Endothelial cell of hepatic sinusoid (primary cell): ENCODE measurements at regions not wholly inside any gene's neighbourhood (a gene's known extent, or its start where the extent isn't known, plus 50 kb on each side); places are given as distances from the start of the nearest gene placed in this dataset.
"Not testable (repeated sequence)": the region's sequence is repeated elsewhere in the genome, so short reads cannot be mapped to it uniquely, and the experiment has no call there.

Experiments used
- in situ Hi-C: cut with HindIII; loops from 2 replicates; pipeline ENCODE4 v1.10.0; 2017; ENCODE audit warnings: low sequenced_read_pairs

- in situ Hi-C loops, result no loop called here
These were observed 92.3 kb downstream of the BLID start for GRCh38 chr11:122023614-122024250.

GRCh38 chr11:122022646-122023045 is 93.4 kb downstream of the BLID start:
- in situ Hi-C loops, result no loop called here

- in situ Hi-C loops, result no loop called here
These were observed 95.1 kb downstream of the BLID start for GRCh38 chr11:122020902-122021301.

- in situ Hi-C loops, result no loop called here
These were observed 95.9 kb downstream of the BLID start for GRCh38 chr11:122019908-122020694.

GRCh38 chr11:122007601-122008071 is 108.4 kb downstream of the BLID start:
- in situ Hi-C loops, result no loop called here

GRCh38 chr11:122004446-122004845 is 111.6 kb downstream of the BLID start:
- in situ Hi-C loops, result no loop called here

GRCh38 chr11:122002926-122003325 is 113.1 kb downstream of the BLID start:
- in situ Hi-C loops, result no loop called here

- in situ Hi-C loops, result no loop called here
These were observed 114.0 kb downstream of the BLID start for GRCh38 chr11:122002047-122002446.

- in situ Hi-C loops, result no loop called here
These were observed 116.4 kb downstream of the BLID start for GRCh38 chr11:121999651-122000050.

- in situ Hi-C loops, result no loop called here
These were observed 119.4 kb downstream of the BLID start for GRCh38 chr11:121996574-121996973.

GRCh38 chr11:121983901-121984300 is 132.1 kb downstream of the BLID start:
- in situ Hi-C loops, result loop anchor here (5.0 kb wide), 1 partner anchor 217 kb away; no protein-coding TSS in a partner anchor

GRCh38 chr11:121977914-121978313 is 138.1 kb downstream of the BLID start:
- in situ Hi-C loops, result not testable (repeated sequence)

- in situ Hi-C loops, result no loop called here
These were observed 147.4 kb downstream of the BLID start for GRCh38 chr11:121968638-121969037.

GRCh38 chr11:121967131-121967704 is 148.8 kb downstream of the BLID start:
- in situ Hi-C loops, result no loop called here

GRCh38 chr11:121965330-121965729 is 150.7 kb downstream of the BLID start:
- in situ Hi-C loops, result no loop called here

- in situ Hi-C loops, result no loop called here
These were observed 151.4 kb downstream of the BLID start for GRCh38 chr11:121964591-121964990.

GRCh38 chr11:121963846-121964245 is 152.2 kb downstream of the BLID start:
- in situ Hi-C loops, result not testable (repeated sequence)

- in situ Hi-C loops, result no loop called here
These were observed 154.7 kb downstream of the BLID start for GRCh38 chr11:121961321-121961801.

GRCh38 chr11:121958971-121959325 is 157.1 kb downstream of the BLID start:
- in situ Hi-C loops, result no loop called here

GRCh38 chr11:121958323-121958970 is 157.6 kb downstream of the BLID start:
- in situ Hi-C loops, result no loop called here

- in situ Hi-C loops, result no loop called here
These were observed 162.9 kb downstream of the BLID start for GRCh38 chr11:121953122-121953521.
